ENCODE measurements at regions not wholly inside any gene's neighbourhood (a gene's known extent, or its start where the extent isn't known, plus 50 kb on each side); places are given as distances from the start of the nearest gene placed in this dataset.

GRCh38 chr5:117433818-117434217 lies 859.2 kb upstream of the SEMA6A start:
- H3K4me2 ChIP-seq (ENCODE audit: low read depth, low read length) = no peak overlapping the region
- no peaks in the 10 kb centered on the region for H4K20me1 ChIP-seq (ENCODE audit: insufficient read depth, low read length)
- H3K4me3 ChIP-seq (ENCODE audit: low read length) = no peak overlapping the region
- no peak overlapping the region for H3K27ac ChIP-seq (ENCODE audit: low read length)
- no peaks in the 10 kb centered on the region for H3K79me2 ChIP-seq (ENCODE audit: low read length)
- H3K9me2 ChIP-seq (replicated peaks; ENCODE audit: insufficient read depth, low read length) = no peaks in the 10 kb centered on the region
- H3K36me3 ChIP-seq (replicated peaks; ENCODE audit: insufficient read depth, low read length) = no peaks in the 10 kb centered on the region
- no peak for TF ChIP-seq CTCF (IDR thresholded peaks at IDR 0.05; ENCODE audit: low read length)
- no peak for TF ChIP-seq EZH2phosphoT487 (IDR thresholded peaks at IDR 0.05; ENCODE audit: low read length)
- TF ChIP-seq EZH2 (optimal IDR thresholded peaks at IDR 0.05; ENCODE audit: low read depth, low read length) = no peak
- DNase-seq = no peak
- H3K9me3 ChIP-seq (replicated peaks; ENCODE audit: insufficient read depth, low read length) = no peaks in the 10 kb centered on the region
- H2AFZ ChIP-seq (ENCODE audit: low read length) = no peak overlapping the region
- H3K9ac ChIP-seq (ENCODE audit: low read length) = no peak overlapping the region
- H3K4me1 ChIP-seq (ENCODE audit: low read length) = no peaks in the 10 kb centered on the region
- no peaks in the 10 kb centered on the region for H3F3A ChIP-seq (ENCODE audit: insufficient read depth, low read length)
- H3K27me3 ChIP-seq (replicated peaks; ENCODE audit: insufficient read depth, low read length) = no peaks in the 10 kb centered on the region

- no peaks in the 10 kb centered on the region for H3K9me3 ChIP-seq (replicated peaks; ENCODE audit: insufficient read depth, low read length)
- H3K79me2 ChIP-seq (ENCODE audit: low read length) = no peaks in the 10 kb centered on the region
- H3K27ac ChIP-seq (ENCODE audit: low read length) = no peak overlapping the region
- DNase-seq = no peak
- no peaks in the 10 kb centered on the region for H3K27me3 ChIP-seq (replicated peaks; ENCODE audit: insufficient read depth, low read length)
- H3K9me2 ChIP-seq (replicated peaks; ENCODE audit: insufficient read depth, low read length) = no peaks in the 10 kb centered on the region
- no peaks in the 10 kb centered on the region for H3F3A ChIP-seq (ENCODE audit: insufficient read depth, low read length)
- no peaks in the 10 kb centered on the region for H3K36me3 ChIP-seq (replicated peaks; ENCODE audit: insufficient read depth, low read length)
- H3K4me2 ChIP-seq (ENCODE audit: low read depth, low read length) = no peak overlapping the region
- no peak for TF ChIP-seq CTCF (IDR thresholded peaks at IDR 0.05; ENCODE audit: low read length)
- no peak for TF ChIP-seq EZH2 (optimal IDR thresholded peaks at IDR 0.05; ENCODE audit: low read depth, low read length)
- no peak for TF ChIP-seq EZH2phosphoT487 (IDR thresholded peaks at IDR 0.05; ENCODE audit: low read length)
- no peak overlapping the region for H2AFZ ChIP-seq (ENCODE audit: low read length)
- H3K4me3 ChIP-seq (ENCODE audit: low read length) = no peak overlapping the region
- H3K4me1 ChIP-seq (ENCODE audit: low read length) = no peaks in the 10 kb centered on the region
- no peak overlapping the region for H3K9ac ChIP-seq (ENCODE audit: low read length)
- no peaks in the 10 kb centered on the region for H4K20me1 ChIP-seq (ENCODE audit: insufficient read depth, low read length)
Measured at GRCh38 chr5:117431091-117431490, 856.5 kb upstream of the SEMA6A start.

- no peak overlapping the region for H3K9ac ChIP-seq (ENCODE audit: low read length)
- H2AFZ ChIP-seq (ENCODE audit: low read length) = no peak overlapping the region
- H3K79me2 ChIP-seq (ENCODE audit: low read length) = no peaks in the 10 kb centered on the region
- H4K20me1 ChIP-seq (ENCODE audit: insufficient read depth, low read length) = no peaks in the 10 kb centered on the region
- H3K36me3 ChIP-seq (replicated peaks; ENCODE audit: insufficient read depth, low read length) = no peaks in the 10 kb centered on the region
- no peak for TF ChIP-seq EZH2phosphoT487 (IDR thresholded peaks at IDR 0.05; ENCODE audit: low read length)
- TF ChIP-seq CTCF (IDR thresholded peaks at IDR 0.05; ENCODE audit: low read length) = no peak
- TF ChIP-seq EZH2 (optimal IDR thresholded peaks at IDR 0.05; ENCODE audit: low read depth, low read length) = no peak
- no peaks in the 10 kb centered on the region for H3K9me3 ChIP-seq (replicated peaks; ENCODE audit: insufficient read depth, low read length)
- H3K4me3 ChIP-seq (ENCODE audit: low read length) = no peak overlapping the region
- H3K27ac ChIP-seq (ENCODE audit: low read length) = no peak overlapping the region
- H3K4me2 ChIP-seq (ENCODE audit: low read depth, low read length) = no peak overlapping the region
- no peaks in the 10 kb centered on the region for H3F3A ChIP-seq (ENCODE audit: insufficient read depth, low read length)
- no peak for DNase-seq
- no peaks in the 10 kb centered on the region for H3K4me1 ChIP-seq (ENCODE audit: low read length)
- H3K27me3 ChIP-seq (replicated peaks; ENCODE audit: insufficient read depth, low read length) = no peaks in the 10 kb centered on the region
- H3K9me2 ChIP-seq (replicated peaks; ENCODE audit: insufficient read depth, low read length) = no peaks in the 10 kb centered on the region
Measured at GRCh38 chr5:117425163-117425562, 850.5 kb upstream of the SEMA6A start.
